H1 (cell line): ENCODE measurements at regions not wholly inside any gene's neighbourhood (a gene's known extent, or its start where the extent isn't known, plus 50 kb on each side); places are given as distances from the start of the nearest gene placed in this dataset.

ENCODE experiments used
- CHD1 ChIP-seq: IDR thresholded peaks from 2 replicates; pipeline ENCODE4 v1.6.1; 2012; ENCODE audit warnings: low read depth, low read length, improper control_type of control experiment
- CHD7 ChIP-seq: fragments of 300-600 bp; sonication (generic); IDR thresholded peaks from 2 replicates; pipeline ENCODE4 v1.7.1; 2012; ENCODE audit warnings: low read length, moderate library complexity, mild to moderate bottlenecking, inconsistent platforms; ENCODE audit not compliant: insufficient replicate concordance
- FOSL1 ChIP-seq: IDR thresholded peaks from 2 replicates; pipeline ENCODE4 v1.6.1; 2011; ENCODE audit warnings: mild to moderate bottlenecking, low read depth, low read length, moderate library complexity; ENCODE audit not compliant: insufficient read depth
- GTF2F1 ChIP-seq: IDR thresholded peaks from 2 replicates; pipeline ENCODE4 v1.6.1; 2012; ENCODE audit warnings: low read depth, low read length, improper control_type of control experiment, borderline replicate concordance
- MAX ChIP-seq: IDR thresholded peaks from 2 replicates; pipeline ENCODE4 v1.6.1; 2012; ENCODE audit warnings: inconsistent platforms
- RBBP5 ChIP-seq: IDR thresholded peaks from 2 replicates; pipeline ENCODE4 v1.7.1; 2012; ENCODE audit warnings: low read depth, mild to moderate bottlenecking, inconsistent platforms, low read length, moderate library complexity, borderline replicate concordance
- RFX5 ChIP-seq: IDR thresholded peaks from 2 replicates; pipeline ENCODE4 v1.6.1; 2011; ENCODE audit warnings: low read depth, low read length, improper control_type of control experiment, borderline replicate concordance
- SIRT6 ChIP-seq: IDR thresholded peaks from one replicate; pipeline ENCODE4 v1.7.1; 2012; ENCODE audit warnings: low read length, inconsistent platforms
- SP1 ChIP-seq: IDR thresholded peaks from 2 replicates; pipeline ENCODE4 v1.6.1; 2011; ENCODE audit warnings: low read depth, low read length
- SP4 ChIP-seq: IDR thresholded peaks from 2 replicates; pipeline ENCODE4 v1.6.1; 2012; ENCODE audit warnings: low read length, inconsistent platforms
- TBP ChIP-seq: IDR thresholded peaks from 2 replicates; pipeline ENCODE4 v1.6.1; 2011; ENCODE audit warnings: low read depth, low read length, improper control_type of control experiment

- TF ChIP-seq CHD7 (no peak), SP4 (no peak), TBP (no peak), SIRT6 (no peak), GTF2F1 (no peak), RFX5 (no peak), FOSL1 (no peak), SP1 (no peak), RBBP5 (no peak), MAX (no peak), CHD1 (no peak)
These were observed 698.4 kb upstream of the LRRTM1 start (continued) for GRCh38 chr2:81002906-81003305.
